ENCODE measurements at regions not wholly inside any gene's neighbourhood (a gene's known extent, or its start where the extent isn't known, plus 50 kb on each side); places are given as distances from the start of the nearest gene placed in this dataset.
A peak's percentile ranks its signal among the peaks of the same experiment; 100 is the strongest.

- Histone ChIP-seq H3K4me3 (ENCODE audit: low read depth, low read length) (no peak overlapping the region), H3K27me3 (ENCODE audit: control insufficient read depth, insufficient read depth, low read length) (peaks cover 4% of the 10 kb centered on the region), H3K36me3 (ENCODE audit: control insufficient read depth, insufficient read depth, low read length) (no peaks in the 10 kb centered on the region), H3K9me3 (ENCODE audit: control insufficient read depth in 2 of 2, low read length in 2 of 2) (no peaks in the 10 kb centered on the region), H3K4me1 (ENCODE audit: control insufficient read depth, insufficient read depth, low read length, poor library complexity, severe bottlenecking) (no peaks in the 10 kb centered on the region), H3K27ac (ENCODE audit: insufficient read depth, low read length, poor library complexity, severe bottlenecking) (no peak overlapping the region)
- H3K4me1 Mint-ChIP-seq: no peaks in the 10 kb centered on the region
- no peaks in the 10 kb centered on the region for H3K36me3 Mint-ChIP-seq
- ATAC-seq (ENCODE audit: low read depth in 2 of 2) (no peak), DNase-seq (peak; percentile 10 to 52 (median 11))
- H3K4me3 Mint-ChIP-seq: no peak overlapping the region
- H3K27ac Mint-ChIP-seq: no peak overlapping the region
- H3K27me3 Mint-ChIP-seq: peaks cover 20% of the 10 kb centered on the region
- H3K9me3 Mint-ChIP-seq: peaks cover 0 to 2% (median 0%) of the 10 kb centered on the region in 7 donors
Observed at GRCh38 chr1:29849038-29849750, 612.9 kb downstream of the PTPRU start.

GRCh38 chr1:29845910-29846309 lies 609.6 kb downstream of the PTPRU start:
- Mint-ChIP-seq H3K4me1 (no peaks in the 10 kb centered on the region), H3K27ac (no peak overlapping the region), H3K36me3 (no peaks in the 10 kb centered on the region), H3K9me3 (peaks cover 0 to 17% (median 4%) of the 10 kb centered on the region in 7 donors), H3K4me3 (no peak overlapping the region), H3K27me3 (peaks cover 19% of the 10 kb centered on the region)
- Histone ChIP-seq H3K4me1 (ENCODE audit: control insufficient read depth, insufficient read depth, low read length, poor library complexity, severe bottlenecking) (no peaks in the 10 kb centered on the region), H3K4me3 (ENCODE audit: low read depth, low read length) (no peak overlapping the region), H3K36me3 (ENCODE audit: control insufficient read depth, insufficient read depth, low read length) (no peaks in the 10 kb centered on the region), H3K27me3 (ENCODE audit: control insufficient read depth, insufficient read depth, low read length) (peaks cover 7% of the 10 kb centered on the region), H3K9me3 (ENCODE audit: control insufficient read depth in 2 of 2, low read length in 2 of 2) (peaks cover 10 to 11% of the 10 kb centered on the region in 2 experiments), H3K27ac (ENCODE audit: insufficient read depth, low read length, poor library complexity, severe bottlenecking) (no peak overlapping the region)
- DNase-seq (no peak), ATAC-seq (ENCODE audit: low read depth in 2 of 2) (no peak)

- Histone ChIP-seq H3K4me1 (ENCODE audit: control insufficient read depth, insufficient read depth, low read length, poor library complexity, severe bottlenecking) (no peaks in the 10 kb centered on the region), H3K4me3 (ENCODE audit: low read depth, low read length) (no peak overlapping the region), H3K27me3 (ENCODE audit: control insufficient read depth, insufficient read depth, low read length) (peaks cover 2% of the 10 kb centered on the region), H3K9me3 (ENCODE audit: control insufficient read depth in 2 of 2, low read length in 2 of 2) (peaks cover 10 to 11% of the 10 kb centered on the region in 2 experiments), H3K27ac (ENCODE audit: insufficient read depth, low read length, poor library complexity, severe bottlenecking) (no peak overlapping the region), H3K36me3 (ENCODE audit: control insufficient read depth, insufficient read depth, low read length) (no peaks in the 10 kb centered on the region)
- Mint-ChIP-seq H3K27me3 (peaks cover 4% of the 10 kb centered on the region), H3K36me3 (no peaks in the 10 kb centered on the region), H3K4me3 (no peak overlapping the region), H3K4me1 (no peaks in the 10 kb centered on the region), H3K27ac (no peak overlapping the region), H3K9me3 (peaks cover 0 to 17% (median 7%) of the 10 kb centered on the region in 7 donors)
- DNase-seq (no peak), ATAC-seq (ENCODE audit: low read depth in 2 of 2) (no peak)
Observed at GRCh38 chr1:29842130-29842529, 605.8 kb downstream of the PTPRU start.

GRCh38 chr1:29839726-29840125 lies 603.4 kb downstream of the PTPRU start:
- no peaks in the 10 kb centered on the region for H3K4me1 Mint-ChIP-seq
- ATAC-seq (ENCODE audit: low read depth in 2 of 2) (no peak), DNase-seq (no peak)
- no peak overlapping the region for H3K4me3 Mint-ChIP-seq
- Histone ChIP-seq H3K27ac (ENCODE audit: insufficient read depth, low read length, poor library complexity, severe bottlenecking) (no peak overlapping the region), H3K27me3 (ENCODE audit: control insufficient read depth, insufficient read depth, low read length) (peaks cover 2% of the 10 kb centered on the region), H3K4me3 (ENCODE audit: low read depth, low read length) (no peak overlapping the region), H3K9me3 (ENCODE audit: control insufficient read depth in 2 of 2, low read length in 2 of 2) (peaks cover 10 to 11% of the 10 kb centered on the region in 2 experiments), H3K4me1 (ENCODE audit: control insufficient read depth, insufficient read depth, low read length, poor library complexity, severe bottlenecking) (no peaks in the 10 kb centered on the region), H3K36me3 (ENCODE audit: control insufficient read depth, insufficient read depth, low read length) (no peaks in the 10 kb centered on the region)
- peaks cover 0 to 17% (median 7%) of the 10 kb centered on the region in 7 donors for H3K9me3 Mint-ChIP-seq
- H3K27ac Mint-ChIP-seq: no peak overlapping the region
- no peaks in the 10 kb centered on the region for H3K36me3 Mint-ChIP-seq
- H3K27me3 Mint-ChIP-seq: peaks cover 9% of the 10 kb centered on the region

GRCh38 chr1:29838738-29839320 lies 602.5 kb downstream of the PTPRU start:
- ATAC-seq (ENCODE audit: low read depth in 2 of 2) (no peak), DNase-seq (no peak)
- Histone ChIP-seq H3K4me3 (ENCODE audit: low read depth, low read length) (no peak overlapping the region), H3K27me3 (ENCODE audit: control insufficient read depth, insufficient read depth, low read length) (peaks cover 2% of the 10 kb centered on the region), H3K27ac (ENCODE audit: insufficient read depth, low read length, poor library complexity, severe bottlenecking) (no peak overlapping the region), H3K36me3 (ENCODE audit: control insufficient read depth, insufficient read depth, low read length) (no peaks in the 10 kb centered on the region), H3K9me3 (ENCODE audit: control insufficient read depth in 2 of 2, low read length in 2 of 2) (peaks cover 10 to 11% of the 10 kb centered on the region in 2 experiments), H3K4me1 (ENCODE audit: control insufficient read depth, insufficient read depth, low read length, poor library complexity, severe bottlenecking) (no peaks in the 10 kb centered on the region)
- H3K4me1 Mint-ChIP-seq: no peaks in the 10 kb centered on the region
- no peak overlapping the region for H3K4me3 Mint-ChIP-seq
- no peak overlapping the region for H3K27ac Mint-ChIP-seq
- no peaks in the 10 kb centered on the region for H3K36me3 Mint-ChIP-seq
- H3K27me3 Mint-ChIP-seq: peaks cover 9% of the 10 kb centered on the region
- H3K9me3 Mint-ChIP-seq: peaks cover 0 to 17% (median 7%) of the 10 kb centered on the region in 7 donors

- peaks cover 4% of the 10 kb centered on the region in 2 experiments for H3K9me3 ChIP-seq (ENCODE audit: control insufficient read depth in 2 of 2, low read length in 2 of 2)
- DNase-seq (no peak), ATAC-seq (ENCODE audit: low read depth in 2 of 2) (no peak)
- H3K36me3 Mint-ChIP-seq: no peaks in the 10 kb centered on the region
- H3K27me3 Mint-ChIP-seq: peaks cover 9% of the 10 kb centered on the region
- no peak overlapping the region for H3K27ac ChIP-seq (ENCODE audit: insufficient read depth, low read length, poor library complexity, severe bottlenecking)
- H3K27me3 ChIP-seq (ENCODE audit: control insufficient read depth, insufficient read depth, low read length): peaks cover 2% of the 10 kb centered on the region
- H3K36me3 ChIP-seq (ENCODE audit: control insufficient read depth, insufficient read depth, low read length): no peaks in the 10 kb centered on the region
- H3K4me3 ChIP-seq (ENCODE audit: low read depth, low read length): no peak overlapping the region
- no peaks in the 10 kb centered on the region for H3K4me1 Mint-ChIP-seq
- no peaks in the 10 kb centered on the region for H3K4me1 ChIP-seq (ENCODE audit: control insufficient read depth, insufficient read depth, low read length, poor library complexity, severe bottlenecking)
- H3K4me3 Mint-ChIP-seq: no peak overlapping the region
- H3K9me3 Mint-ChIP-seq: peaks cover 0 to 8% (median 2%) of the 10 kb centered on the region in 7 donors
- H3K27ac Mint-ChIP-seq: no peak overlapping the region
Observed at GRCh38 chr1:29836651-29837646, 600.6 kb downstream of the PTPRU start.

- Histone ChIP-seq H3K9me3 (ENCODE audit: control insufficient read depth in 2 of 2, low read length in 2 of 2) (no peaks in the 10 kb centered on the region), H3K36me3 (ENCODE audit: control insufficient read depth, insufficient read depth, low read length) (no peaks in the 10 kb centered on the region), H3K4me1 (ENCODE audit: control insufficient read depth, insufficient read depth, low read length, poor library complexity, severe bottlenecking) (no peaks in the 10 kb centered on the region), H3K27me3 (ENCODE audit: control insufficient read depth, insufficient read depth, low read length) (no peaks in the 10 kb centered on the region), H3K27ac (ENCODE audit: insufficient read depth, low read length, poor library complexity, severe bottlenecking) (no peak overlapping the region), H3K4me3 (ENCODE audit: low read depth, low read length) (no peak overlapping the region)
- Mint-ChIP-seq H3K9me3 (peaks cover 0 to 3% (median 0%) of the 10 kb centered on the region in 7 donors), H3K4me1 (no peaks in the 10 kb centered on the region), H3K27me3 (peaks cover 9% of the 10 kb centered on the region), H3K4me3 (no peak overlapping the region), H3K27ac (no peak overlapping the region), H3K36me3 (no peaks in the 10 kb centered on the region)
- ATAC-seq (ENCODE audit: low read depth in 2 of 2): no peak
- DNase-seq: no peak
Observed at GRCh38 chr1:29835874-29836273, 599.6 kb downstream of the PTPRU start.
